ENCODE measurements at regions not wholly inside any gene's neighbourhood (a gene's known extent, or its start where the extent isn't known, plus 50 kb on each side); places are given as distances from the start of the nearest gene placed in this dataset.
A peak's percentile ranks its signal among the peaks of the same experiment; 100 is the strongest.
"Not testable (repeated sequence)": the region's sequence is repeated elsewhere in the genome, so short reads cannot be mapped to it uniquely, and the experiment has no call there.

DNA sequence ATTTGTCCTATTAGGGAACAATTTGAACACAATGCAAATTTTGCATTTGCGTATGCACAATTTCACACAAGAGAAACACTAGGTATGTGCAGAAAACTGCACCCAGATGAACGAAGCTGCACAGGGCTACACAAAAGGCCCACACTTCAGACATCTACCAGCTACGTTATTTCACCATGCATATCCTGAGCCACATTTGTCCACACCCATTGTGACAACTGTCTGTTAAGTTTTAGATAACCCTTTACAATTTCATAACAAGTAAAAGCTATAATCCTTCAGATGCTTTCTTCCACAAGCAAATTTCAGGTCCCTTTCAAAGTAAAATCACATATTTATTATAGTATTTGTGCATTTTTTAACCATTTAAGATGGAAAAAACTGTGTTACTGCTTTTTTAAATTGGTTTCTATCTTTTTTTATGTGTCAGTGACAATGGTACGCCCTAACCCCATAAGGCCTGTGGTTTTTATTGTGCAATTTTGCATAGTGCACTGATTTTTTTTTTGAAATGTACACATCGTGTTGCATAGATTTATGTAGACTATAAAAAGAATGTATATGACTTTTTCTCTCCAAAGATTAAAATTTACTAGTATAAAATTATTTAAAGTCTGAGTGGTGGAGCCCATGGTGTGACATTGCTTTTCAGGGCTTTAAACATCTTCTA lies 87.8 kb upstream of the BTG1 start:
- no peak for DNase-seq (ENCODE audit: low read depth, low spot score)

DNA sequence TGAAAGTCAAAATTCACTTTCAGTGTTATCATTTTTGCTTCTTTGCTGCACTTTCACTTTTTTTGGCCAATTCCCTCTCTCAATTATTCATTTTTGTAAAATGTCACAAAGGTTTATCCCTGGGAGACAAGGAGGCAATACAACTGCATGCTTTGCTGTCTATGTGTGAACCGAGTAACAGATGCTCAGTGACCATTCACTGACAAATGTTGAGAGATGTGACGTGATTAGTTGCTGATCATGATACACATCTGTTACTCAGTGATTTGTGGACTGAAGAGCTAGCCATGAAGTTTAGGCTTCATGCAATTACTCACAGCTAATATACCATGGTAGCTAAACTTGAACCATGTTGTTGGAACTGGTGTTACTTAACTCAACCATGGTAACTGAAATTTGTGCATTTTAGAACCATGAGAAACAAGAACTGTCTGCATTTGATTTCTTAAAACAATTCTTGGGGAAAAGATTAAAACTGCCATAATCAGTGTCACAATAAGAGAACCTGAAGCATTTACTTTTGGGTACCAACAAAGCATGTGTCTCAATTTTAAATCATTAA lies 86.8 kb upstream of the BTG1 start:
- DNase-seq (ENCODE audit: low read depth, low spot score), result not testable (repeated sequence)

DNA sequence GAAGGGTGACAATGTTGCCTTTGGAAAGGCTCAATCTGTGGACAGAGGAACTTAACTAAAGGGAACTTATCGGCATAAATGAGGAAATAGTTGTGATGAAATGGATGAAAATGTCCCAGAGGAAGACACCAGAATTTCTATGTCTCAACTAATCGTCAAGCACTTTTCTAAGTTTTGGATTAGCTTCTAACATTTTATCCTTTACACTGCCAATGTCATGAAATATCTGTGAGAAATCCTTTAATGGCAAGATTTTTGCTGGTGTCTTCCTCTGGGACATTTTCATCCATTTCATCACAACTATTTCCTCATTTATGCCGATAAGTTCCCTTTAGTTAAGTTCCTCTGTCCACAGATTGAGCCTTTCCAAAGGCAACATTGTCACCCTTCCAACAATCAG lies 86.3 kb upstream of the BTG1 start:
- DNase-seq (ENCODE audit: low read depth, low spot score), result not testable (repeated sequence)

DNA sequence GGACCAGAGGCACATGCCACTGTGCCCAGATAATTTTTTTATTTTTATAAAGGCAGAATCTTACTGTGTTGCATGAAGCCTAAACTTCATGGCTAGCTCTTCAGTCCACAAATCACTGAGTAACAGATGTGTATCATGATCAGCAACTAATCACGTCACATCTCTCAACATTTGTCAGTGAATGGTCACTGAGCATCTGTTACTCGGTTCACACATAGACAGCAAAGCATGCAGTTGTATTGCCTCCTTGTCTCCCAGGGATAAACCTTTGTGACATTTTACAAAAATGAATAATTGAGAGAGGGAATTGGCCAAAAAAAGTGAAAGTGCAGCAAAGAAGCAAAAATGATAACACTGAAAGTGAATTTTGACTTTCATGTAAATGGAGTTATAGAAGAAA lies 85.9 kb upstream of the BTG1 start:
- not testable (repeated sequence) for DNase-seq (ENCODE audit: low read depth, low spot score)

DNA sequence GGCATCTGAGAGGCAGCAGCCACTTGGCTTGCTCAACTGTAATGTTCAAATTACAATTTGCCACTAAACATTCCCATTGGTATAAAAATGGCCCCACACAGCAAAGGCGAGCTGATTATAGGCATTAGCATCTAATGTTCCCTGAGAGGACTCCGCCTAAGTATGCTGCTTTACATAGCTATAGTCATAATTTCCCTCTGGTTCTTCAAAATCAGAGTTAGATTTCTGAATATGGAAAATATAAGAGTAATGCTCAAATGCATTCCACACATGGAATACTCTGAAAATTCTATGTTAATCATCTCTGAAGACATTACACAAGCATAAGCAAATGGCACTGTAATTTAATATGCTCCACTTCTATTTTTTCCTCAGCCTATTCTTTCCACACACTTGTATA lies 83.7 kb upstream of the BTG1 start:
- DNase-seq (ENCODE audit: low read depth, low spot score), result no peak

DNA sequence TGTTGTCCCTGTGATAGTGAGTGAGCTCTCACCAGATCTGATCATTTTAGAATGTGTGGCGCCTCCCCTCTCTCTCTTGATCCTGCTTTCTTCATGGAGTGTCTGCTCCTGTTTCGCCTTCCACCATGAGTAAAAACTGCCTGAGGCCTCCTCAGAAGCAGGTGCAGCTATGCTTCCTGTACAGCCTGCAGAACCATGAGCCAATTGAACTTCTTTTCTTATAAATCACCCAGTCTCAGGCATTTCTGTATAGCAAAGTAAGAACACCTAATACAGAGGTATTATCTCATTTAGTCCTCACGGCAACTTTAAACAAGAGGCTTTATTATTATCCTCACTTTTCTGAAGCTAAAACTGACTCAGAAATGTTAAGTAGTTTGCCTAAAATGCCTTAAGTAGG lies 81.3 kb upstream of the BTG1 start:
- no peak for DNase-seq (ENCODE audit: low read depth, low spot score)

DNA sequence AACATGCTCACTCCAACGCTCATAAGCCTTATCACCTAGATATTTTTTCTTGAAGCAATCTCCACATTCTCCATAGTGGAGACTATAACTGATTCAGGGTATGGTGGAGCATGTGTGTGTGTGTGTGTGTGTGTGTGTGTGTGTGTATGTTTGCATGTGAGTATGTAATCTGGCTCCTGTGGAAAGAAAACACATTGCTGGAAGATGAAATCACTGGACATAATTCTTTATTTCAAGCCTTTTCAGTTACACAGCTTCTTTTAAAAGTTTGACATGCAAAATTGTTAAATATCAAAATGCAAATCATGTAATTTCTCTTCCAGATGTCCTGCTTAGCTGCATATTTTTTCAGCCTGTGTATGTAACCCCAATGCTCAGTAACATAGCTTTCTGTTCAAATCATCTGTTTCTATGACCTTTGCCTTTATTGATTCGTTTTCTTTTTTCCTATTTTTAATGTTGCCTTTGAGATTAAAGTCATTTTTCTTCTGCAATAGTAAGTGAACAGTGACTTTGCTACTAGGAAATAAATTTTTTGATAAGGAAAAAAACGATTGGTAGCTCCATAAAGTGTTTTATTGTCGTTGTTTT lies 80.5 kb upstream of the BTG1 start:
- DNase-seq (ENCODE audit: low read depth, low spot score), result no peak

DNA sequence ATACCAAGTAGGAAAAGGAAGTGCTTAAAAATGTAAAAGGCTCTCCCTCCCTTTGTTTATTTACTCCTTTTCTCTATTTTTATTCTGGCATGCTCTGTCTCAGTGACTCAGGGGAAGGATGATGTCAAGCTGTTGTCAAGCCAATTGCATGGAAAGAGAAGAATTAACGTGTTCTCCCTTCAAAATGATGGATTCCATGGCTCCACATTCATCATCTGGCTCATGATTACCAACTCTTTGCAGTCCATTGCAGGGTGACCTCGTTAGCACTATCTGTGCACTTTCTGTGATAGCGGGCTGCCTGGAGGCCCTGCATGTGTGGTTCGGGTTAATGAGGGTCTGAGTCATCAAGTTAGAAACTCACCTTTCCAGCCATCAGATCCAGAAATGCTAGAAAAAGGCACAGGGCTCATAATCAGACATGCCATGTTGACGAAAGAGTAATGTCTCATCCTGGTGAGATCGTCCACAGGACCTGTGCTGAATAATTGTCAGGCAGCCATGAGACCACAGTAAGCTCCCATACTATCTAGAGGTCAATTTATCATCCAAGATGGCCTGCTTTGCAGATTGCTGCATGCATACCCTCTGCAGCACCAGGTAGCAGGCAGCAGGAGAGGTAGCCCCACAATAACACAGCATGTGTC lies 79.2 kb upstream of the BTG1 start:
- peak; percentile 55 for DNase-seq (ENCODE audit: low read depth, low spot score)

DNA sequence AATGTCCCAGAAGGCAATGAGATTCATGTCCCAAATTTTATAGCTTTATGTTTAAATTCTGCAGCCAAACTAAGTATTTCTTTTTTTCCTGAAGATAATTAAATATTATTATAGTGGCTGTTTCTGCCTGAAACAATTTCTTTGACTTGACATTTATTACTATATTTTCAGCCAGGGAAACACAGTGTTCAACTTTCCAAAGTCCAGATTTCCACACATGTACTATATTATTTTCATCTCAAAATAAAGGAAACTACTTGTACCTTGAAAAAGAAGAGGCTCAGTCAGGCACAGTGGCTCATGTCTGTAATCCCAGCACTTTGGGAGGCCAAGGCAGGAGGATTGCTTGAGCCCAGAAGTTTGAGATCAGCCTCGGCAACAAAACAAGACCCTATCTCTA lies 77.8 kb upstream of the BTG1 start:
- DNase-seq (ENCODE audit: low read depth, low spot score), result no peak

DNA sequence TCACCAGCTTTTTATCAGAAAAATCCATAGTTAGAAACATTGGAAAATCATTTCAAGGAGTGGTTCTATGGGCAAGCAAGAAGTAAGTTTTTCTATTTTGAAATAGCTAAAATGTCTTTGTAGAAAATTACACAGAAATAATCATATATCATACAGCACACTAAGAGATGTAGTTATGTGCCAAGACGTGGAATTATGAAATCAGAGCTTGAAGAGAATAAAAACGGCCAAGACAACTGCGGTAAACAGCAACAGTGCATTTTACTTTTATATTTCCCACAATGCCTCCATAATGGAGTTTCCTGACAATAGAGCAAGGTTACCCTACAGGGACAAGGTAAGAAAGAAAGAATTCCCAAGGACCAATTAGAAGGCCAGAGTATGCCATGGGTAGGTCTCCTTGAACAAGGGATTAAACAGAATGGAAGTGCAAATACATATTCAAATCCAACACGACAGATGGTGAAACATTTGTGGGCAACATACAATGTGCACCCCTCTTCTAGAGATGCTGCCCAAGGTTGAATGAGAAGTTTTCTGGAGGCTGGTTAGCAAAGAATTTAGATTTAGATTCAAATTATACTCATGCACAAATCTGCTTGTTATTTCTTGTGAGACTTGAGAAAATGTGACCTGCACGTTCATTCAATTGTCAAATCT lies 76.1 kb upstream of the BTG1 start:
- DNase-seq (ENCODE audit: low read depth, low spot score), result no peak

DNA sequence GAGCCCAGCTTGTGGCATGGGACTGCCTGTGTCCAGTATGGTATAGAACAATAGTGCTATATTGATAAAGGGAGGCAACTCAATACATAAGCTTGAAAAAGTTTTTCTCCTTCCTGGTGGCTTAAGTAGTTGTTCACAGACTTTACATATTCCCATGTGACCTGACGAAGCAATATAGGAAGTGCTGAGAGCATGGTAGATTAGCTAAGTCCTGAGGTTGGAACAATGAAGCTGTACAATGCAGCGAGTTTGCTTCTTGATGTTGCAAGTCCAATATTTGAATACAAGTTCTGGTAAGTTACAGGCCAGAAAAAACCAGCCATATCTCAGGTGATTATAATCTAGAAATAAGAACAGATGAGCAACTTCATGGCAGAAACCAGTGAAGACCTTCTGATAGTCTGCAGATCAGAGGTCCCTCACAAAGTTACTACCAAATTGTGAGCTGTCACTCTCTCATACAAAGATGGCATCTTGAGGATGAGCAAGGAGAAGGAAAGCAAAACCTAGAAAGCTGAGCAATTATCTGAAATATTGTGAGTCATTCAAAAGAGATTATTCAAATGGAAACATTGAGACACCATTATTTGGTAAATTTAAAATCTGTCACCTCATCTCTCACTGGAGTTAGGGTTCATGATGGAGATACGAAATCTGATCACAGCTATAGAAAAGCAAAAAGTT lies 72.9 kb upstream of the BTG1 start:
- no peak for DNase-seq (ENCODE audit: low read depth, low spot score)

DNA sequence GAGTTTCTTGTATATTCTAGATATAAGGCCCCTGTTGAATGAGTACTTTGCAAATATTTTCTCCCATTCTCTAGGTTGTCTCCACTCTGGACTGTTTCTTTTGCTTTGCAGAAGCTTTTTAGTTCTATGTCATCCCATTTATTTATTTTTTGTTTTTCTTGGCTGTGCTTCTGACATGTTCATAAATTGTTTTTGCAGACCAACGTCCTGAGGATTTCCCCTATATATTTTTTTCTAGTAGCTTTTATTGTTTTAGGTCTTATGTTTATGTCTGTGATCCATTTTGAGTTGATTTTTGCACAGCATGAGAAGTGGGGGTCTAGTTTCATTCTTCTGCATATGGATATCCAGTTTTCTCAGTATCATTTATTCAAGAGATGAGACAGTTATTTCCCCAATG lies 70.4 kb upstream of the BTG1 start:
- no peak for DNase-seq (ENCODE audit: low read depth, low spot score)

DNA sequence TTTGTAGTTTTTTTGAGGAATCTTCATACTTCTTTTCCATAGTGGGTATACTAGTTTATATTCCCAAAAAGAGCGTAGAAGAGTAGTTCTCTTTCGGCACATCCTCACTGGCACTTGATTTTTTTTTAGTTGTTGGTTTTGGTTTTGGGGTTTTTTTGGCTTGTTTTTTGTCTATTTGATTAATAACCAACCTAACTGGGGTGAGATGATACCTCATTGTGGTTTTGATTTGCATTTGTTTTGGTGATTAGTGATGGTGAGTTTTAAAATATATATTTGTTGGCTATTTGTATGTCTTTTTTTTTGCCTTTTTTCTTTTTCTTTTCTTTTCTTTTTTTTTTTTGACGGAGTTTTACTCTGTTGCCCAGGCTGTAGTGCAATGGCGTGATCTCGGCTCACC lies 69.7 kb upstream of the BTG1 start:
- DNase-seq (ENCODE audit: low read depth, low spot score), result no peak

DNA sequence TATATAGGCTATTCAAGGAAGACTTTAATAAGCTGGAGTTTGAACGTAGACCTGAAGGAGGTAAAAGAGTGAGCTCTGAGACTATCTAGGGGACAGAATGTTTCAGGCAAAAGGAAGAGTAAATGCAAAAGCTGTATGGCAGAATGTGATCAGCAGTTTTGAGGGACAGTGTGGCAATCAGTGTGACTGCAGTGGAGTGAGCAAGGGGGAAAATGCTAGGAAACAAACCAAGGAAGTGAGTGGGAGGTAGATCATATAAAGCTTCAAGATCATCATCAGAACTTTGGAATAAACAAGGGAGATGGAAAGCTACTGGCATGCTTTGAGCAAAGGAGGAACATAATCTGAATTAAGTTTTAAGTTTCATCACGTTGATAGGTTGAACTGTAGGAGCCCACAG lies 67.5 kb upstream of the BTG1 start:
- no peak for DNase-seq (ENCODE audit: low read depth, low spot score)

DNA sequence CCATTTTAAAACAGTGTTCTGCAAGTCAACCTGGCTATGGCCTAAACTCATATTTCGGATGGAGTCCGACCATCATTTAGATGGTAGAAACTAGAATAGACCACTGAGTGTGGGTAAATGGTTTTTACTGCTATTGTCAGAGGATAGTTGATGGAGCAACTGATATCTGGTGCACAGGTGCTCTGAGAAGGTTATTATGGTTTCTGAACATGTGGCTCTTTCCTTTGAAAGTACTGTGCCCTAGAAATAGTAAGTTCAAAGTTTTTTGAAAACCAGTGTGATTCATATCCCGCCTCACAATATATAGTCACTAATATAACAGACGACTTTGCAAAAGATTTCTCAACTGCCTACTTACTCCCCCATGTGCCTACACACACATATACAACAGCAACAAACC lies 64.4 kb upstream of the BTG1 start:
- no peak for DNase-seq (ENCODE audit: low read depth, low spot score)

DNA sequence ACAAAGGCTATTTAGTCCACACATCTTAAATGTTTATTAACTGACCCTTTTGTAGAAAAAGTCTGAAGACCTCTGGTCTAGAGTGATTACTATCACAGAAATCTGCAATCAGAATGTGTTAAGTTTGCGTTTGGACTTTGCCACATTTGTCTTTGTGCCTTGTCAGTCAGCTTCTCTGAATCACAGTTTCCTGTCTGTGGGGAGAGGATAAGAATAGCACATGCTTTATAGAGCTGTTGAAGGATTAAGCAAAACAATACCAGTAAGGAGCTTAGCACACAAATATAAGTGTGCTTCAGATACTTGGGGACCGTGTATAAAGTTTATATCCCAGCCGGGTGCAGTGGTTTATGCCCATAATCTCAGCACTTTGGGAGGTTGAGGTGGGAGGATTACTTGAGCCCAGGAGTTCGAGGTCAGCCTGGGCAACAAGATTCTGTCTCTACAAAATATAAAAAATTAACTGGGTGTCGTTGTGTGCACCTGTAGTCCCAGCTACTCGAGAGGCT lies 63.0 kb upstream of the BTG1 start:
- DNase-seq (ENCODE audit: low read depth, low spot score), result peak; percentile 55

DNA sequence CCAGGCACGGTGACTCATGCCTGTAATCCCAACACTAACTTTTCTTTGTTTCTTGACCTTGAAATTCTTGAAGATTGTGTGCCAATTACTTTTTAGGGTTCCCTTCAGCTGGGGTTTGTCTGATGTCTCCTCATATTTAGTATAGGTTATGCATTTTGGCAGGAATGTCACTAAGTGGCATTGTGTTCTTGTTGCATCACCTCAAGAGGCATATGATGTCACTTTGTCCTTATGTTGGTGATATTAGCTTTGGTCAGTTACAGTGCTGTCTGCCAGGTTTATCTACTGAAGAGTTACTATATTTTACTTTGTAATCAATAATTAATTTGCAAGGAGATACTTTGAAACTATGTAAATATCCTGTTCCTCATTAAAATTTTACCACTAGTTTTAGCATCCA lies 61.0 kb upstream of the BTG1 start:
- DNase-seq (ENCODE audit: low read depth, low spot score), result no peak

DNA sequence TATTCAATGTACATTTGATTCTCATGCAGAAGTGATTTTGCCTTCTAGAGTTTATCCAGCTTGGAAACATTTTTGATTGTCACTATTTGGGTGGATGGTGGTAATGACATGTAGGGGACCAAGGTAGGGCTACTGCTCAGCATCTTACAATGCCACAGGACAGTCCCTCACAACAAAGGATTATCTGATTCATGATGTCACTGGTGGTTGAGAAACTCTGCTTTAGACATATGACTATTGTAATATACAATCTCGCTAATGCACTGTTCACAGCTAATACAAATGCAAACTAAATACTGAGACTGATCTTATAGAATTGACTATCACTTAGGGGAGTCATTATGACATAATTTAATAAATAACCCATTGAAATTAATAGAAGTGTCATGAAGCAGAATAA lies 60.4 kb upstream of the BTG1 start:
- DNase-seq (ENCODE audit: low read depth, low spot score), result no peak

DNA sequence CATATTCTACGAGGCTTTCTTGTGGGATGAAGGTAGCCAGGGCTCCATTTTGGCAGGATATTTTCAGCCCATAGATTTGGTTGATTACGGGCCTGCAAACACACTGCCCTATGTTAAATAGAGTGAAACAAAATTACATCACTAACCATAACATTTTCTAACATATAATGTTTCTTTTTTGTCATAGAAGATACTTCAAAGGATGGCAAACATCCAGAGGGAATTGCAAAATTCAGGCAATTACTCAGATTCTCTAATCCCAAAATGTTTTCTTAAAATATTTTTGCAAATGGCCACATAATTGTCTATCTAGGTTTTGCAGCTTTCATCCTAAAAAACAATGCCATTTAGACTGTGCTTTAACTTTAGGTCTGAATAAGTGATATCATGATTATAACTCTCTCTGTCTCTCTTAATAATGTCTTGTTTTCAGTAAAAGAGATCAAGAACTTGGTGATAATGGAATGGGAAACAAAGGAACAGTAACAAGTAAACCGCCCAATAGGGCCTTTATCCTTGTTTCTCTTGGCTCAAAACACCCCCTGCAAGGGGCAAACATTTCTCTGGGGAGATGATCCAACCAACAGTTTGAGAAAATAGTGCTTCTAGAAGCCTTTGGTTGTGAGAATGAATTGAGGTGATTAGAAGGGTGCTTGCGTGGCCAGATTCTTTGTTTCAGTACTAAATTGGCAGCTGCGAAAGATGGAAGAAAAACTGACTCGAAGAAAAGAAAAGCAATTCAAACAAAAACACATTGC lies 54.4 kb upstream of the BTG1 start:
- no peak for DNase-seq (ENCODE audit: low read depth, low spot score)

DNA sequence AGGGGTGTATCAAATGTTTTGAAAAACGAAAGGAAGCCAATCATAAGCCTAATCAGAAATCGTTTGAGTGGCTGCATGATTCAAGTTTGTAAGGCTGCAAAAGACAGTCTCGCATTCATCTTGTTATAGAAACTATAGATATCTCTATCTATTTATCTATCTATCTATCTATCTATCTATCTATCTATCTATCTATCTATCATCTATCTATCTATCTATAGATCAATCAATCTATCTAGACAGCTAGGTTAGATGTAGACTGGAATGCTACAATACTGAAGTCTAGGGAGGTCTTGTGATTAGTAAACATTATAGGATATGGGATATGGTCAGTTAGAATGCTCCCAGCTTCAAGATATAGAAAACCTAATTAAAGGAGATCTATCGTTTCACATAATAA lies 52.2 kb upstream of the BTG1 start:
- no peak for DNase-seq (ENCODE audit: low read depth, low spot score)

DNA sequence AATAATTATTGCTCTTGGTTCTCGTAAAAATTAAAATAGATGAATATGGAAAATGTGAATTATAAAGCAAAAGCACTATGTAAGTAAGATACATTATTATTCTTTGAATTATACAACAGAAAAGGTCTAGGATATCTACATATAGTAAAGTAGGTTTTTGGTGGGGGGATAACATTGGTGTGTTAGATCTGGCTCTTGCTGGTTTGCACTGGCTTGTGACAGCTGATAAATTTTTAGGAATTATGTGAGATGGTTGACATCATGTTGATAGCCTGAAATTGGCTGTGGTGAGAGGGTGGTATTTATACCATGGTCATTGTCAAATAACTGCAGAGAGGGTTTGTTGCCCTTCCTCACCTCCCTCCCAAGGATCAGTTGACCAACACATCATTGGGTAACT lies 50.7 kb upstream of the BTG1 start:
- DNase-seq (ENCODE audit: low read depth, low spot score), result no peak
